Activated naive CD8-positive, alpha-beta T cell treated with anti-CD3 and anti-CD28 coated beads, Interleukin-2, amount 50 U/mL, for 24 hours (primary cell): ENCODE measurements at regions not wholly inside any gene's neighbourhood (a gene's known extent, or its start where the extent isn't known, plus 50 kb on each side); places are given as distances from the start of the nearest gene placed in this dataset.

Experiments used
- ATAC-seq: fragments of 150-1000 bp; cut with Tn5 transposase; one replicate; pipeline ENCODE4 v1.10.0; 2021
- DNase-seq: peaks from one replicate; pipeline ENCODE4 v3.0.0; 2021
- H3K27ac Mint-ChIP-seq: one replicate; pipeline ENCODE4 v1.8.0; 2021; ENCODE audit warnings: mild to moderate bottlenecking, mixed read lengths
- H3K27me3 Mint-ChIP-seq: one replicate; pipeline ENCODE4 v1.8.0; 2021; ENCODE audit warnings: mixed read lengths
- H3K36me3 Mint-ChIP-seq: one replicate; pipeline ENCODE4 v1.8.0; 2021; ENCODE audit warnings: low read depth, mixed read lengths
- H3K4me1 Mint-ChIP-seq: one replicate; pipeline ENCODE4 v1.8.0; 2021; ENCODE audit warnings: mixed read lengths
- H3K4me3 Mint-ChIP-seq: one replicate; pipeline ENCODE4 v1.8.0; 2021; ENCODE audit warnings: mild to moderate bottlenecking, moderate library complexity, mixed read lengths
- H3K9me3 Mint-ChIP-seq: one replicate; pipeline ENCODE4 v1.8.0; 2021; ENCODE audit warnings: mixed read lengths

- DNase-seq: no peak
- Mint-ChIP-seq H3K4me3 (no peak overlapping the region), H3K27me3 (no peaks in the 10 kb centered on the region), H3K27ac (no peak overlapping the region), H3K4me1 (no peaks in the 10 kb centered on the region), H3K9me3 (peaks cover 21% of the 10 kb centered on the region), H3K36me3 (no peaks in the 10 kb centered on the region)
- no peak for ATAC-seq
Measured at GRCh38 chr9:80518441-80518840, 946.7 kb downstream of the TLE4 start.

- ATAC-seq (no peak), DNase-seq (no peak)
- Mint-ChIP-seq H3K9me3 (peaks cover 21% of the 10 kb centered on the region), H3K27ac (no peak overlapping the region), H3K4me1 (no peaks in the 10 kb centered on the region), H3K27me3 (no peaks in the 10 kb centered on the region), H3K4me3 (no peak overlapping the region), H3K36me3 (no peaks in the 10 kb centered on the region)
Measured at GRCh38 chr9:80516679-80517078, 944.9 kb downstream of the TLE4 start.

DNA sequence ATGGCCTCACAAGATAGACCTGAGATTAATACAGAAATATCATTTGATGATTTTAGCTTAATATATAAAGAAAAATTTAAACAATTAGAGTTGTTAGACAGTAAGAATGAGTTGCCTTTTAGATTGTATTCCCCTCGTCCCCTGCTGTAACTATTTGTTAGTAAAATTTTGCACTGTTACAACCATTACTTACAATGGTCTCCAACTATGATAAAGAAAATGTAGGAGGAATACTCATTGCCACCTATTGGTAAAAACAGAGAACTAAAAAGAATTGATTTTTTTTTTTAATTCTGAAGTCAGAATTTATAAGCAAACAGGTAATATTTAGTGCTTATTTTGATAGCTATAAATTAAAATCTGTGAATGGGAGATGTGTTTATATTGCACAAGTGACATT, 937.6 kb downstream of the TLE4 start:
- no peaks in the 10 kb centered on the region for H3K27me3 Mint-ChIP-seq
- ATAC-seq (no peak), DNase-seq (no peak)
- no peak overlapping the region for H3K4me3 Mint-ChIP-seq
- H3K36me3 Mint-ChIP-seq: no peaks in the 10 kb centered on the region
- H3K4me1 Mint-ChIP-seq: no peaks in the 10 kb centered on the region
- no peak overlapping the region for H3K27ac Mint-ChIP-seq
- peaks cover 5% of the 10 kb centered on the region for H3K9me3 Mint-ChIP-seq

DNA sequence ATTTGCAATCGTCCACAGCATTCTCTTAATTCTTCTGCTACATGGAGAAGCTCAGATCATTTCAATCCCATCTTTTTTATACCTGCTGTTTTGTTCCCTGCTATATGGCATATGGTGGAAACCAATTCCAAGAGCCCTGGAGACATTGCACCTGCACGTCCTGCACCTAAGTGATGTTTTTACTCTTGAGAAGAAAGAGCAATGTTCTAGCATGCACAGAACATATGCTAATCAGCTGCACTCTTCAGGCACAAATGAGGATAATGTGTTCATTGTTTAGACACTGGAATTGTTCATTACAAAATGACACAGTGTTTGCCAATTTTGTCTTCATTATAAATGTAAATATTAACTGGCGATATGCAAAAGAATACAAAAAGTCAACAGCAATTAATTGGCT, 935.8 kb downstream of the TLE4 start:
- H3K4me1 Mint-ChIP-seq: no peaks in the 10 kb centered on the region
- H3K4me3 Mint-ChIP-seq: no peak overlapping the region
- DNase-seq: no peak
- no peak for ATAC-seq
- no peaks in the 10 kb centered on the region for H3K27me3 Mint-ChIP-seq
- no peaks in the 10 kb centered on the region for H3K36me3 Mint-ChIP-seq
- no peak overlapping the region for H3K27ac Mint-ChIP-seq
- no peaks in the 10 kb centered on the region for H3K9me3 Mint-ChIP-seq

DNA sequence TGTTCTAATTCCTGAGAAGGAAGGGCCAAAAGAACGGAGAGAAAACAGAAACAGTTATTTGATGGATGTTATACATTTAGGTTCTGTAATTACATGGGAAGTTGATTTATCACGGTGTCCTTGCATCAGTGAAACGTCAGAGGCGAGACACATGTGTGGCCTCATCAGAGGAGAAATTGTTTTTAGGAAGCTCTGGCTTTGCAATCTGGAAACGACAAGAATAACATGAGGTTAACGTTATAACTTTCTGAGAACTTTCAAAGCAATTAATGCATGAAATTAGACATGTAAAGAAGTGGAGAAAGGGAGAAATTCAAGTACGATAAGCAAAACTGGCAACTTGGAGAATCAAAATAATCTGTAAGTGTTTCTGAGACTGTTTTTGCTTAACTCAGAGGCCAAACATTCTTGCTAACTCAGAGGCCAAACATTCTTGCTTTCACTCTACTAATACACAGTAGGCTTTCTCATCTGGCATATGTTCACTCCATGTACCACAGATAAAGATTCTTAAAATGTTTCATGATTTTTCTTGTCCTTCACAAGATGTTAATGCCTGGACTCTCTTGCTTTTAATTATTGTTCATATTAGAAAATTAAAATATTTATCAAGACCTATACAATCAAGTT, 933.0 kb downstream of the TLE4 start:
- H3K36me3 Mint-ChIP-seq: no peaks in the 10 kb centered on the region
- H3K27ac Mint-ChIP-seq: no peak overlapping the region
- H3K4me1 Mint-ChIP-seq: no peaks in the 10 kb centered on the region
- no peak for DNase-seq
- no peak for ATAC-seq
- H3K27me3 Mint-ChIP-seq: no peaks in the 10 kb centered on the region
- H3K9me3 Mint-ChIP-seq: no peaks in the 10 kb centered on the region
- no peak overlapping the region for H3K4me3 Mint-ChIP-seq

DNA sequence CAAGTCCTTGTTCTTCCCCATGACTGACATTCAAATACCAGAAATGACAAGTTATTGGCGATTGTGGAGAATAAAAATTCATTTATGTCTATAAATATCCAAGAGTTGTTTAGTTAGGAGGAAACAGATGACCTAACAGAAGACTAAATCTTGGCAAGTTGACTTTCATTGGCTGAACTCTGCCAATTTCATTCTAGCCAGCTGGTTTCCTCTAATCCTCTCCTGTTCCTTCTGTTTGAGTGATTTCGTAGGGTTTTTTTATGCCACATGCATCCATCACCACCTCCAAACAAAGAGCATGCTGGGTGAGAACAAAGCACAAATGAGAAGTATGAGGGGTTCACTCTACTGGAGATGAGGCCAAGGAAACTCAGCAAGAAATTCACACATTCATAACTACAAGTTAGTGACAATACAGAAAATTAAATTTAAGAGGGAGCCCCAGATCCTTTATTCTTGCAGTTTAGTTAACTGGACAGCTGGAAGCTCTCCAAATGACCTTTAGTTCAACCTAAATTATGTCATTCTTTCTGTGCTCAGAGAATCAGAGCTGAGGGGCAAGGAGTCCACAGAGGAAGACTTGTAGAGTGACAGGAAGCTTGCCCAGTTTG, 932.0 kb downstream of the TLE4 start:
- Mint-ChIP-seq H3K27me3 (no peaks in the 10 kb centered on the region), H3K4me1 (no peaks in the 10 kb centered on the region), H3K9me3 (no peaks in the 10 kb centered on the region), H3K4me3 (no peak overlapping the region), H3K27ac (no peak overlapping the region), H3K36me3 (no peaks in the 10 kb centered on the region)
- ATAC-seq (no peak), DNase-seq (no peak)

DNA sequence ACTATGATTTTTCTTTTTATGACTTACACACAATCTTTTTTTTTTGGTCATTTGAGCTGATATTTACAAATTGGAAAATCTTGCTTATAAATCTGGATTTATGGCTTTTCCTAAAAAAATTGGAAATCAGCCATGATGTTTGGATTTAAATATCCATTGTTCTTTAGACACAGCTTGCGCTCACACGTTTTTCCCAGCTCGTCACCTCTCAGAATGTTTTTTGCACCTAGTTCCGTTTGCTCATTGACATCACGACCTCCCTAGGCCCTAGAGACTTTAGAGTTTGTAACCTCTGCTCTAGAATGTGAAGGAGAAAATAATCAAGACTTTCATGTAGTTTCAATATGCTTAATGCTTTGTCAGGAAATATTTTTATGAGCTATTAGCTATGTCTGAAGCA, 930.5 kb downstream of the TLE4 start:
- ATAC-seq: no peak
- no peak overlapping the region for H3K27ac Mint-ChIP-seq
- no peak overlapping the region for H3K4me3 Mint-ChIP-seq
- H3K27me3 Mint-ChIP-seq: no peaks in the 10 kb centered on the region
- no peak for DNase-seq
- no peaks in the 10 kb centered on the region for H3K4me1 Mint-ChIP-seq
- peaks cover 2% of the 10 kb centered on the region for H3K36me3 Mint-ChIP-seq
- H3K9me3 Mint-ChIP-seq: peaks cover 3% of the 10 kb centered on the region

GRCh38 chr9:80501635-80502034, 929.9 kb downstream of the TLE4 start:
- DNase-seq: no peak
- ATAC-seq: no peak
- no peak overlapping the region for H3K27ac Mint-ChIP-seq

DNA sequence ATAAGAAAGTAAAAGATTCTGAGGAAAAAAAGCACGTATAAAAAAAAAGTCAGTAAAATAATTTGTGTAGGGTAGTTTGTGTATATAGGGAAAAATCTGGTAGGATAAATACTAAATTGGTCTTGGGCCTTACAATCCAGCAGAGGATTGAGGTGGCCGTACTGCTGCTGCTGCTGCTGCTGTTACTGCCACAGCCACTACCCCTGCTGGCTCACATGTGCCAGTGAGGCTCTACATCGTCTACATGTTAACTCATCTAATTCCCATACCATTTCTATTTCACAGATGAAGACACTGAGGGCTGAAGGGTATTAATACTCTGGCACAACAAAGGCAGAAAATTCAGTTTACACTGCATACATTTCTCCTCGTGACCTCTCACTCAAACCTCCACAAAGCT, 928.5 kb downstream of the TLE4 start:
- ATAC-seq (no peak), DNase-seq (no peak)
- Mint-ChIP-seq H3K4me1 (no peaks in the 10 kb centered on the region), H3K27me3 (no peaks in the 10 kb centered on the region), H3K36me3 (peaks cover 2% of the 10 kb centered on the region), H3K9me3 (peaks cover 11% of the 10 kb centered on the region), H3K4me3 (no peak overlapping the region), H3K27ac (no peak overlapping the region)

More at GRCh38 chr9:80501635-80502034, 929.9 kb downstream of the TLE4 start:
- Mint-ChIP-seq H3K36me3 (peaks cover 2% of the 10 kb centered on the region), H3K9me3 (peaks cover 5% of the 10 kb centered on the region), H3K27me3 (no peaks in the 10 kb centered on the region), H3K4me1 (no peaks in the 10 kb centered on the region), H3K4me3 (no peak overlapping the region)

DNA sequence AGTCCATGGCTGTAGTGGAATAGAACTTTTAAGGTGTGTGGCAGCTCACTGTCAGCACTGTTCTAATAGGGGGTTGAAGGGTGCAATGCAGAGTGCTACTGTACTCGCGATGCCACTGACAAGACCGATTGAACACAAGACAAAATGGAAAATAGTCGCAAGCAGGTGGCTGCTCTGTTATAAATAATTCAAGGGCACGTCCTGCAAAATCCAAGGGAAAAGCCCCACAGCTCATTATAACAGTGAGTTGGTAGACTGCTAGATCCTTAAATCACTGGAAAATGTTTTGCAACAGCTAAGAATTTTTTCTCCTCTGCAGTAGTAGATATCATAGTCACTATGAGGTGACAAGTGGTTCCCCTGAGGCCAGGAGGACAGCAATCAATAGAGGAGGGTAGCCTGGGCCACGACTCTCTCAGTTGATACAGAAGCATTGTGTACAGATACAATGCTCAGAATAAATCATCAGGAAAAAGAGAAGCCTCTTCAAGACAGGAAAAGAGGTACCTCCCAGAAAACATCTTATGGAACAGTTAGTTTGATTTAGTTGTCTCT, 926.3 kb downstream of the TLE4 start:
- no peak overlapping the region for H3K27ac Mint-ChIP-seq
- H3K36me3 Mint-ChIP-seq: peaks cover 2% of the 10 kb centered on the region
- no peaks in the 10 kb centered on the region for H3K4me1 Mint-ChIP-seq
- no peak overlapping the region for H3K4me3 Mint-ChIP-seq
- no peaks in the 10 kb centered on the region for H3K27me3 Mint-ChIP-seq
- no peak for DNase-seq
- H3K9me3 Mint-ChIP-seq: peaks cover 14% of the 10 kb centered on the region
- no peak for ATAC-seq

DNA sequence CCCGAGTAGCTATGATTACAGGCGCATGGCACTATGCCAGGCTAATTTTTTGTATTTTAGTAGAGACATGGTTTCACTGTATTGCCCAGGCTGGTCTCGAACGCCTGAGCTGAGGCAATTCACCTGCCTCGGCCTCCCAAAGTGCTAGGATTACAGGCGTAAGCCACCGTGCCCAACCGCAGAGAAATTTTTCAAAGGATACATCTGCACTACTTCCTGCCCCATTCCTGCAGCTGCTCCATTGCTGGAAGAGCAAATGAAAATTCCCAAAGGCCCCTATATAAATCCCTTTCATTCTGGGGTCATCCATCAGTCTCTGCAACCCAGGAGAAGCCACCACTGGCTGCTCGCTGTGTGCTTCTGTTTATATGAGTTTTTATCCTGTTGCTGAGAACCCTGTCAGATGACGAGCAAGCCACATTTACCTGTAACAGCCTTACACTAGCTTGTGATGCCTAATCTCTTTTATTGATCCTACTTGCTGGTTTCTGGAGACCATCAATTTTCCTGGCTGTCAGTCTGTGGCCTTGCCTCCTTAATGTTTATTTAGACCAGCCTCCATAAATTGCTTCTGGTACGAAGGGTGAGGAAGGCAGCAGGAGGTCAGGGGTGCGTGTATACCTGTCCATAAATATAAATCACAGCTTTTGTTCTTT, 925.3 kb downstream of the TLE4 start:
- DNase-seq: no peak
- Mint-ChIP-seq H3K27me3 (no peaks in the 10 kb centered on the region), H3K9me3 (peaks cover 14% of the 10 kb centered on the region), H3K4me3 (no peak overlapping the region), H3K4me1 (no peaks in the 10 kb centered on the region), H3K27ac (no peak overlapping the region), H3K36me3 (peaks cover 2% of the 10 kb centered on the region)
- ATAC-seq: no peak

GRCh38 chr9:80493258-80493657, 921.5 kb downstream of the TLE4 start:
- ATAC-seq (no peak), DNase-seq (no peak)
- no peak overlapping the region for H3K4me3 Mint-ChIP-seq
- no peak overlapping the region for H3K27ac Mint-ChIP-seq
- H3K9me3 Mint-ChIP-seq: peaks cover 22% of the 10 kb centered on the region
- no peaks in the 10 kb centered on the region for H3K4me1 Mint-ChIP-seq
- no peaks in the 10 kb centered on the region for H3K27me3 Mint-ChIP-seq
- H3K36me3 Mint-ChIP-seq: peaks cover 2% of the 10 kb centered on the region

- H3K9me3 Mint-ChIP-seq: peaks cover 19% of the 10 kb centered on the region
- H3K4me1 Mint-ChIP-seq: no peaks in the 10 kb centered on the region
- no peaks in the 10 kb centered on the region for H3K27me3 Mint-ChIP-seq
- H3K27ac Mint-ChIP-seq: no peak overlapping the region
- no peaks in the 10 kb centered on the region for H3K36me3 Mint-ChIP-seq
- no peak overlapping the region for H3K4me3 Mint-ChIP-seq
- ATAC-seq (no peak), DNase-seq (no peak)
Measured at GRCh38 chr9:80492221-80492620, 920.5 kb downstream of the TLE4 start.

DNA sequence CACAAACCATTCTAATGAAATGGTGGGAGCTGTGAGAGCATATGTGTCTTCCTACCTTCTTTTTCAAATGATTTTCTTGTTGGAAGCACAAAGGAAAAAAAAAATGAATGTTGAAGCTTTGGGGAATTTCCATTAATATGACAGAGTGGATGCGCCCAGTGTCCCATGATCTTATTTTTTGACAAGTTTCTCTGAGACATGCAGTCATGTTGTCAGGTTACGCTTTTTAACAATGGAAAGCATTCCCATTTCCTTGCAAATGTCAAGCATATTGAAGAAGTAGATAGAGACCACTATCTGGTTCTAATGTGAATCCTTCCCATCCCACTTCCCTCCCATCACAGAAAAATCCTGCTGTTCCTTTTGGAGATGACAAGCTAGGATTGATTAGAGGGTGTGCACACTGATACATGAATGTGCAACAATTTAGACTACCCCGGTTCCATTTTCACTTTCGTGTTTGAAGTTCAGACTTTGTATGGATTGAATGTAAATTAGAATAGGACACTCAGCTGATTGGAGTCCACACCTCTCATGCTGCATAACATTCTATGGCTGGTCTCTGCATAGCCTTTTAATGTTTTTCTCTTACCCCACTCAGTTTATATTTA, 919.4 kb downstream of the TLE4 start:
- DNase-seq (no peak), ATAC-seq (no peak)
- no peaks in the 10 kb centered on the region for H3K4me1 Mint-ChIP-seq
- H3K36me3 Mint-ChIP-seq: no peaks in the 10 kb centered on the region
- H3K9me3 Mint-ChIP-seq: peaks cover 14% of the 10 kb centered on the region
- H3K27me3 Mint-ChIP-seq: no peaks in the 10 kb centered on the region
- H3K27ac Mint-ChIP-seq: no peak overlapping the region
- no peak overlapping the region for H3K4me3 Mint-ChIP-seq

DNA sequence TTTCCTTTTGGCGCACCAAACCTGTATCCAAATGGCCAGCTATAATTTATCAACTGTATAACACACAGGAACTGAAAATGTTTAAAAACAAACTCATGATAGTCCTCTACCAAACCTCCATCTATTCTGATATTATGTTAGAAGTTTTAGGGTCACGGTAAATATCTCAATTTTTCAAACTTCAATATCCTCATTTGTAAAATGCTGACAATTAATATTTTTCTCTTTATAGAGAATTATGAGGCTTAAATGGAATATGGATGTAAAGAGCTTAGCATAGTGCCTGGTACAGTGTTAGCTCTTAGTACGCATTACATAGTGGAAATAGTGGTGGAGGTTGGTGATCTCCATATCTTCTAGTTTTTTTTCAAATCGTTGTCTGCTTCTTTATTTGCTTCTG, 917.6 kb downstream of the TLE4 start:
- H3K4me3 Mint-ChIP-seq: no peak overlapping the region
- H3K9me3 Mint-ChIP-seq: peaks cover 11% of the 10 kb centered on the region
- no peaks in the 10 kb centered on the region for H3K4me1 Mint-ChIP-seq
- no peak overlapping the region for H3K27ac Mint-ChIP-seq
- DNase-seq: no peak
- H3K36me3 Mint-ChIP-seq: no peaks in the 10 kb centered on the region
- ATAC-seq: no peak
- no peaks in the 10 kb centered on the region for H3K27me3 Mint-ChIP-seq
